NB4 (cell line): ENCODE measurements at regions not wholly inside any gene's neighbourhood (a gene's known extent, or its start where the extent isn't known, plus 50 kb on each side); places are given as distances from the start of the nearest gene placed in this dataset.
"Not testable (repeated sequence)": the region's sequence is repeated elsewhere in the genome, so short reads cannot be mapped to it uniquely, and the experiment has no call there.

Experiments used
- DNase-seq: peaks from one replicate; pipeline ENCODE4 v3.0.0; 2010; ENCODE audit warnings: low read depth
- H3K4me3 ChIP-seq: one replicate; pipeline ENCODE4 v1.5.1; 2011; ENCODE audit warnings: mild to moderate bottlenecking, low read depth, low read length, moderate library complexity
- CTCF ChIP-seq: IDR thresholded peaks from one replicate; pipeline ENCODE4 v1.5.1; 2012; ENCODE audit warnings: low read depth, low read length
- MAX ChIP-seq: IDR thresholded peaks from 2 replicates; pipeline ENCODE4 v1.6.1; 2011; ENCODE audit warnings: low read depth, low read length
- MYC ChIP-seq: IDR thresholded peaks from 2 replicates; pipeline ENCODE4 v1.6.1; 2011; ENCODE audit warnings: low read depth, low read length
- POLR2A ChIP-seq: IDR thresholded peaks from 2 replicates; pipeline ENCODE4 v1.6.1; 2011; ENCODE audit warnings: mild to moderate bottlenecking; ENCODE audit not compliant: insufficient read length; ENCODE audit errors: extremely low read depth

- TF ChIP-seq POLR2A (no peak), MYC (no peak), CTCF (no peak), MAX (no peak)
- H3K4me3 ChIP-seq = no peak overlapping the region
- no peak for DNase-seq
Measured at GRCh38 chr2:180787330-180787729, 193.1 kb upstream of the UBE2E3 start.

- TF ChIP-seq MYC (no peak), CTCF (no peak), MAX (no peak), POLR2A (no peak)
- DNase-seq = no peak
- H3K4me3 ChIP-seq = no peak overlapping the region
Measured at GRCh38 chr2:180781276-180781675, 199.1 kb upstream of the UBE2E3 start.

GRCh38 chr2:180778291-180778690 lies 202.1 kb upstream of the UBE2E3 start:
- no peak overlapping the region for H3K4me3 ChIP-seq
- no peak for DNase-seq
- TF ChIP-seq MYC (no peak), MAX (no peak), CTCF (no peak), POLR2A (no peak)

- DNase-seq = no peak
- TF ChIP-seq MAX (no peak), POLR2A (no peak), MYC (no peak), CTCF (no peak)
Measured at GRCh38 chr2:180776921-180777320, 203.5 kb upstream of the UBE2E3 start.

GRCh38 chr2:180775711-180776110 lies 204.7 kb upstream of the UBE2E3 start:
- DNase-seq = no peak
- TF ChIP-seq MAX (no peak), MYC (no peak), CTCF (no peak), POLR2A (no peak)
- H3K4me3 ChIP-seq = no peak overlapping the region

More at GRCh38 chr2:180776921-180777320, 203.5 kb upstream of the UBE2E3 start:
- no peak overlapping the region for H3K4me3 ChIP-seq

GRCh38 chr2:180765316-180765715 lies 215.1 kb upstream of the UBE2E3 start:
- DNase-seq = not testable (repeated sequence)

More at GRCh38 chr2:180765316-180765715, 215.1 kb upstream of the UBE2E3 start:
- H3K4me3 ChIP-seq = not testable (repeated sequence)
